GM19240 (cell line): ENCODE measurements at regions not wholly inside any gene's neighbourhood (a gene's known extent, or its start where the extent isn't known, plus 50 kb on each side); places are given as distances from the start of the nearest gene placed in this dataset.

ENCODE experiments used
- DNase-seq: peaks from one replicate; pipeline ENCODE4 v3.0.0; 2011; ENCODE audit warnings: low spot score; ENCODE audit not compliant: insufficient read length

DNA sequence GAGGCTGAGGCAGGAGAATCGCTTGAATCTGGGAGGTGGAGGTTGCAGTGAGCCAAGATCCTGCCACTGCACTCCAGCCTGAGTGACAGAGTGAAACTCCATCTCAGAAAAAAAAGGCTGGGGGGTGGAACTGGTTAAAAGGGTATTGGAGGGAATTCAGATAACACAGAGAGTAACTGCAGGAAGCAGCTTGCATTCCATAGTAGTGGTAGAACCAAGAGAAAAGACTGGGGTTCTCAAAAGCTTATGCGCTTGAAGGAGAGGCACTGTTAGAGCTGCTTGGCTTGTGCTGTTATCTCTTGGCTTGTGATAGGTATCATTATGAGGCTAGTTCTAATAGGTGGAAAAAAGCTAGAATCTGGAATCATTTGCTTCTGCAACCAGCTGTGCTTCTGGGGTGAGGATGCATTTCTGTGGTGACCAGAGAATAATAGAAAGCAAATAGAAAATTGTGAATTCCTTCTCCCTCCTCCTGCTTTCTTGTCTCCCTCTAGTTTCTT is 91.2 kb upstream of the ELOVL6 start:
- no peak for DNase-seq

DNA sequence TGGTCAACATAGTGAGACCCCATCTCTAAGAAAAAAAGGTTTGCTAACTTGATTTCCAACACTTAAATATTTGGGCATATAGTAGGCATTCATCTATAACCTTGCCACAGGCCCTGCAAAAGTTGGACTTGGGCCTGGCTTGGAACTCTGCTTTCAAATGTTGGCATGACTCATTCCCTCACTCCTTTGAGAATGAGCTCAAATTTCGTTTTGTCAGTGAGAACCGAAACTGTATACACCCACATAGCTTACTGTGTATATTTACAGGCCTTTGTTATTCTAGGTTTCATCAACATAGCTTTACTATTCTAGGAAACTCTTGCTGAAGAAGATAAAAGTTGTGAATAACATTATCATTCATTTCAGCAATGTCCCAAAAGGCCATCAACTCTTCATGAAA is 88.7 kb upstream of the ELOVL6 start:
- peak; percentile 73 for DNase-seq

DNA sequence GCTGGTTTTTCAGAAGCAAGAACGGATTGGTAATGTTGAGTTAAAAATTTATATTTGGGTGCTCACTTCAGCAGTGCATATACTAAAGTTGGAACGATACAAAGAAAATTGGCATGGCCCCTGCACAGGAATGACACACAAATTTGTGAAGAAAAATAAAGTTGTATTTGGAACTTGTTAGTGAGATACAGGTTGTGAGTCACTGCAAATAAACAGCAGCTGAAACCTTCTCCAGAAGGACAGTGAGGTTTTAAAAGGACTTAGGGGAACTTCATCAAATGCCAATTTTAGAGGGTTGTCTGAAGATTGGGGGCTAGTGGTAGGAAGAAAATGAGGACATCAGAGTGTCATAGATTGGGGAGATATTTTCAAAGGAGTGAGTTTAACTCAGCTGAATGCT is 79.7 kb upstream of the ELOVL6 start:
- no peak for DNase-seq

DNA sequence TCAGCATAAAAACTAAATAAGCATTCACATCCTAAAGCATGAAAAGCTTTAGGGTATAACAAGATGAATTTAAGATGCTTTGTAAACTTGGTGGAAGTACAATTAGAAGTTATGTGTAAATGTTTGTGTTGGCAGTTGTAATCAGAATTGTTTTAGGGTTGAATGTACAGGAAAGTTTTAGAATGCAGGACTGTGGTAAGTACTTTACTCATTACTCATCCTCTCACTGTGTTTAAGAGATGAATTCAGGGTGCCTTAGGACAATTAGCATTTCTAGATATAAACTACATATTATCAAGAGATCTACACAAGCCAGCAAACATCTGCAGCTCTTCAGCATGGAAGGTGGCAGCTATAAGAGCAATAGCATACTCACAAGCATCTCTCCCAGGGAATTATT is 77.5 kb upstream of the ELOVL6 start:
- no peak for DNase-seq

DNA sequence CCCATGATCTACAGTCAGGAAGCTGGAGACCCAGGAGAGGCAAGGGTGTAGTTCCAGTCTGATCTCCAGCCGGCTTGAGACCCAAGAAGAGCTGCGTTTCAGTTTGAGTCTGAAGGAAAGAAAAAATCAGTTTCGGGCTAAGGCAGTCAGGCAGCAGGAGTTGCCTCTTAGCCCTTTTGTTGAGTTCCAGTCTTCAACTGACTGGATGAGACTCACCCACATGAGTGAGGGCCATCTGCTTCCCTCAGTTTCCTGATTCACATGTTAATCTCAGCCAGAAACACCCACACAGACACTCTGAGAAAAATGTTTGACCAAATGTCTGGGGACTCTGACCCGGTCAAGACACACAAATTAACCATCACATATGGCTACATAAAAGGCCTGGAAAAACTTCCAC is 73.6 kb upstream of the ELOVL6 start:
- no peak for DNase-seq

DNA sequence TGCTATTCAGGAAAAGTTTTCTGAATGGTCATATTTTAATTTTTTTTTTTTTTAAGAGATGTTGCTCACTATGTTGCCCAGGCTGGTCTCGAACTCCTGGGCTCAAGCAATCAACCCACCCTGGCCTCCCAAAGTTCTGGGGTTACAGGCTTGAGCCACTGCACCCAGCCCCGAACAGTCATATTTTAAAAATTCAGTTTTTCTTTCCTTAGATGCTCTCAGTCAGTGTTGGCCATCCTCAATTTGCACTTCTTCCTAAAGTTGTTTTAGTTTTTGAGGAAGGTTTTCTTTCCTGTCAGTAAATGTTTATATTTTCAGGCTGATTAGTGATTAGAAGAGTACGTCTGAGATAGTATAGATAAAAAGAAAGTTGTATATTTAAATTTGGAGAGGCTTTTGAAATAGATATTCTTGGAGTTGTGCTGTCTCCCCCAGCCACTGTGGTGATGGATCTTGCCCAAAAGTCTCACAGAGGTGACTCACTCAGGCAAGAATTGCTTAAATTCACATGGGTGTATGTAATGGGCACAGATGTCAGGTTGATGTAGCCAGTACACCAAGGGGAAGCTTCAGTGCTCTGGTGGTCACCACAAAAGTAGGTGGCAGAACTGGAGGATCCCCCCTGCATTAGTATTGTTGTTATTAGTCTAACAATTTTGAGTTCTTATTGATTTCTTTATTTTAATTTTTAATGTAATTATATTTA is 72.2 kb upstream of the ELOVL6 start:
- no peak for DNase-seq

DNA sequence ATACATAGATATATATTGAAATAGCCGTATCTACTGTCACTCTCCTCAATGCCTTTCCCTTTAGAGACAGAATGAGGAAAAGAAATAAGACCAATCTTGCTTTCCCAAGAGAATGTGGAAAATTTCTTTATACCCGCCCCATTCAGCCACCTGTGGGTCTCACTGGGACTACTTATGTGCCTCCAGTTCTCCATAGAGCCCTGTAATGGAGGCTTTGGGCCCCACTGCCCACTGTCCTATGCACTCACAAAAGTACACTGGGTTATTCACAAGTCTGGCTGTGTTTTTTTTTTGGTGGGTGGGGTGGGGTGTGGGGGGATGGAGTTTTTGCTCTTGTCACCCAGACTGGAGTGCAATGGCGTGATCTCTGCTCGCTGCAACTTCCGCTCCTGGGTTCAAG is 70.4 kb upstream of the ELOVL6 start:
- DNase-seq = no peak

DNA sequence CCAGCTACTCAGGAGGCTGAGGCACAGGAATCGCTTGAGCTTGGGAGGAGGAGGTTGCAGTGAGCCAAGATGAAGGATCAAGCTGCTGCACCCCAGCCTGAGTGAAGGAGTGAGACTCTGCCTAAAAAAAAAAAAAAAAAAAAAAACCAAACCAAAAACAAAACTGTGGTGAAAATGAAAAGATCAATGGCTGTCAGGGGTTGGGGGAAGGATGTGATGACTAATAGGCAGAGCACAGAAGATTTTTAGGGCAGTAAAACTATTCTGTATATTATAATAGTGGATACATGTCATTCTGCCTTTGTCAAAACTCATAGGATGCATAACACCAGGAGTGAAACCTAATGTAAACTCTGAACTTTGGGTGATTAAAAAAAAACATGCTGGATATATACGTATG is 69.9 kb upstream of the ELOVL6 start:
- peak; percentile 2 for DNase-seq

DNA sequence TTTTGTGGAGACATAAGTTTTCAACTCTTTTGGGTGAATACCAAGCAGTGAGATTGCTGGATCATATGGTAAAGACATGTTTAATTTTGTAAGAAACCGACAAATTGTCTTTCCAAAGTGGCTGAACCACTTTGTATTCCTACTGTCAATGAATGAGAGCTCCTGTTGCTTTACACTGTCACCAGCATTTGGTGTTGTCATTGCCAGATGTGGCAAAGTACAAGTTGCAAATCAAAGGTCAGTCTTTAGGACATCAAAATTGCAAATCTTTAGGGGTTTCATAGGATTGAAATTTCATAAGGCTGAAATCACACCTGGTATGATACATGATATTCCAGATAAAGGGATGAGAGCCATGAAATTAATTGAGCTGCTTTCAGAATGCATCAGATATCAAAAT is 67.7 kb upstream of the ELOVL6 start:
- no peak for DNase-seq

DNA sequence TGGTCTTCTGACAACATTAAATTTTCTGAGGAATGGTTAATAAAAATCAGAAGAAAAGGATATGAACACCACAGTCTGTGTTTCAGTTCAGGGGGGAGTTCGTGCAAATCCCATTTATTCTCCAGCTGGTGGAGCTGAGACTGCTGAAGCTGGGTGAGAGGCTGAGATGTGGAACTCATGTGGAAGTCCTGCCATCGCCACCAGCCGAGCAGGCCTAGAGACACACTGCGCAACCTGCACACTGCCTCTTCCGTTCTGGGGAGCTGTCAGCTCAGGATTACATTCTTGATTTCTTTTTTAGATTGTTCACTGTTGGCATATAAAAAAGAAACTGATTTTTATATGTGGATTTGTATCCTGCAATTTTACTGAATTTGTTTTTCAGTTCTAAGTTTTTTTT is 66.6 kb upstream of the ELOVL6 start:
- DNase-seq = no peak

DNA sequence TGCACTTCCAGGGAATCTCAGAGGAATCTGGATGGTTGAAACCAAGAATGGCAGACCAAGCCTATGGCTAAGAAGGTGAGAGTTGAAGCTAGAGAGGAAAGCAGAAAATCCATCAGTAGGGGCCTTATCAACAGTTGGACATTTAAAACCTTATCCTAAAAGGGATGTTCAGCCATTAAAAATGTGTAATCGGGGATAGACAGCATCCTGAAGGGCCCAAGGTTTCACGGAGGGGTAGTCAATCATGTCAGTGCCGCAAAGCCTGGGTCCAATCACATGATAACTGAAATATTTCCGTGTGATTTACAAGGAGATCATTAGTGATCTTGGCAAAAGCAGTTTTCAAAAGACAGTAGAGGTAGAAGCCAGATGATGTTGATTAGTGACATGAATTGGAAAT is 61.9 kb upstream of the ELOVL6 start:
- no peak for DNase-seq

DNA sequence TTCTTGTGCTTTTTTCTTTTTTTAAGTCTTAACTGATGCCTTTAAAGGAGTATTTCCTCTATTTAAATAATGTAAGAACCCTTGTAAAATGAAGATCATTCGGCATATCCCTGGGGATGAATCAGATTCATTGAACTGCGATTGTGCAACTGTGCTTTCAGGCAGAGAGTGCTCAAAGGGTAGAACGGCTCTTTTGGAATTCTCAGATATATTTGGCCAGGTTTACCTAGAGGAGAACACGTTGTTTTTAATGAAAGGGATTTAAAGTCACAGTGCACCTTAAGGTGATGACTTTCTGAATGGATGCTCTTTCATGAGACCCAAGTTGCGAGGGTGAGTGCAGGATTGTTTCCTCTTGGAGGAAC is 51.6 kb upstream of the ELOVL6 start:
- DNase-seq = no peak

DNA sequence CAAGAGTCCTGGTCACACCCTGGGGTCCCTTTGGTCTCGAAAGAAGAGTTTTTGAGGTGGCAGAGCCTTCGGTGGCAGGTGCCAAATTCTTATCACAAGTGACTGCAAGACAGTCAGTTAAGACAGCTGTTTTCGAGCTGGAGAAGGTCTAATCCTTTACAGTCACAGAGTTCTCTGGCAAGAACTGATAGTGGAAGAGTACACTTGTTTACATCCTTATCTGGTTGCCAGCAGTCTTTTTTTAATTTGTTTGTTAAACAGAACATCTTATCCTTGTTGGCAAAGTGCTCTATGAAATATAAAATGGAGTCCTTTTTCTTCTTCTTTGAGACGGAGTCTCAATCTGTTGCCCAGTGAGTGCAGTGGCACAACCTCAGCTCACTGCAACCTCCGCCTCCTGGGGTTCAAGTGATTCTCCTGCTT is 50.4 kb upstream of the ELOVL6 start:
- DNase-seq = no peak
